ENCODE measurements at regions not wholly inside any gene's neighbourhood (a gene's known extent, or its start where the extent isn't known, plus 50 kb on each side); places are given as distances from the start of the nearest gene placed in this dataset.

DNA sequence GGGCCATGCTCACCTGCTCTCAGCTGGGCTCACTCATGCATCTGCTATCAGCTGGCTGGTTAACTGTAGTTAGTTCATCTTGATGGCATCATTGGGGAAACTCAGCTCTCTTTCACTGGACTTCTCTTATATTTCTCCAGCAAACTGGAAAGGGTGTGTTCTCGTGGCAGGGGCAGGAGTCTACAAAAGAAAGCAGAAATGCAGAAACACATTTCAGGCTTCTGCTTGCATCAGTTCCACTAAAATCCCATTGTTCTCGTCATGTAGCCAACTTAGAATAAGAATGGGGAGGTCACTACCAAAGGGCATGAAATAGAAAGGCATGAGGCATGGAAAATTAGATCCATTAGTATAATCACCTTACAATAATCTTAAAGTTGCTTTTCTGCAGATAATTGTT, 207.3 kb downstream of the NRIP1 start:
- TF ChIP-seq EP300 (IDR thresholded peaks at IDR 0.05) = no peak
- TF ChIP-seq POLR2A (IDR thresholded peaks at IDR 0.05) = no peak
- TF ChIP-seq, protein P1, sequence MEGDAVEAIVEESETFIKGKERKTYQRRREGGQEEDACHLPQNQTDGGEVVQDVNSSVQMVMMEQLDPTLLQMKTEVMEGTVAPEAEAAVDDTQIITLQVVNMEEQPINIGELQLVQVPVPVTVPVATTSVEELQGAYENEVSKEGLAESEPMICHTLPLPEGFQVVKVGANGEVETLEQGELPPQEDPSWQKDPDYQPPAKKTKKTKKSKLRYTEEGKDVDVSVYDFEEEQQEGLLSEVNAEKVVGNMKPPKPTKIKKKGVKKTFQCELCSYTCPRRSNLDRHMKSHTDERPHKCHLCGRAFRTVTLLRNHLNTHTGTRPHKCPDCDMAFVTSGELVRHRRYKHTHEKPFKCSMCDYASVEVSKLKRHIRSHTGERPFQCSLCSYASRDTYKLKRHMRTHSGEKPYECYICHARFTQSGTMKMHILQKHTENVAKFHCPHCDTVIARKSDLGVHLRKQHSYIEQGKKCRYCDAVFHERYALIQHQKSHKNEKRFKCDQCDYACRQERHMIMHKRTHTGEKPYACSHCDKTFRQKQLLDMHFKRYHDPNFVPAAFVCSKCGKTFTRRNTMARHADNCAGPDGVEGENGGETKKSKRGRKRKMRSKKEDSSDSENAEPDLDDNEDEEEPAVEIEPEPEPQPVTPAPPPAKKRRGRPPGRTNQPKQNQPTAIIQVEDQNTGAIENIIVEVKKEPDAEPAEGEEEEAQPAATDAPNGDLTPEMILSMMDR (IDR thresholded peaks at IDR 0.05) = no peak
